OCI-LY1 (cell line): ENCODE measurements at regions not wholly inside any gene's neighbourhood (a gene's known extent, or its start where the extent isn't known, plus 50 kb on each side); places are given as distances from the start of the nearest gene placed in this dataset.

Experiments used
- H2AFZ ChIP-seq: fragments of 200-600 bp; sonication (generic), shearing (Covaris generic); 2 replicates; pipeline ENCODE4 v1.6.0; 2014; ENCODE audit warnings: antibody characterized with exemption, mild to moderate bottlenecking, low read length
- H3F3A ChIP-seq: fragments of 200-600 bp; sonication (generic), shearing (Covaris generic); 2 replicates; pipeline ENCODE4 v1.6.0; 2014; ENCODE audit warnings: mild to moderate bottlenecking, antibody characterized with exemption, low read length, moderate library complexity; ENCODE audit not compliant: insufficient read depth
- H3K27ac ChIP-seq: fragments of 200-600 bp; sonication (generic); 2 replicates; pipeline ENCODE4 v1.5.1; 2014; ENCODE audit warnings: low read length, mixed run types, mild to moderate bottlenecking, low read depth; ENCODE audit not compliant: poor library complexity, severe bottlenecking
- H3K27me3 ChIP-seq: fragments of 200-600 bp; sonication (generic); 2 replicates; pipeline ENCODE4 v1.6.0; 2014; ENCODE audit warnings: antibody characterized with exemption, mild to moderate bottlenecking, low read length, moderate library complexity; ENCODE audit not compliant: insufficient read depth
- H3K36me3 ChIP-seq: fragments of 200-600 bp; sonication (generic); 2 replicates; pipeline ENCODE4 v1.6.1; 2014; ENCODE audit warnings: mild to moderate bottlenecking, antibody characterized with exemption, low read length, moderate library complexity, mixed read lengths; ENCODE audit not compliant: insufficient read depth
- H3K4me1 ChIP-seq: fragments of 200-600 bp; sonication (generic); 2 replicates; pipeline ENCODE4 v1.5.1; 2014; ENCODE audit warnings: mild to moderate bottlenecking, low read length, moderate library complexity; ENCODE audit not compliant: insufficient read depth, severe bottlenecking
- H3K4me2 ChIP-seq: fragments of 200-600 bp; sonication (generic), shearing (Covaris generic); 2 replicates; pipeline ENCODE4 v1.6.1; 2014; ENCODE audit warnings: low read length
- H3K4me3 ChIP-seq: fragments of 200-600 bp; sonication (generic); 2 replicates; pipeline ENCODE4 v1.5.1; 2014; ENCODE audit warnings: low read length, low read depth, mild to moderate bottlenecking, mixed read lengths; ENCODE audit not compliant: poor library complexity, severe bottlenecking
- H3K79me2 ChIP-seq: fragments of 200-600 bp; shearing (Covaris generic); 2 replicates; pipeline ENCODE4 v1.6.1; 2016; ENCODE audit warnings: mixed run types, low read length, mixed read lengths; ENCODE audit not compliant: insufficient read depth
- H3K9ac ChIP-seq: fragments of 200-600 bp; sonication (generic), shearing (Covaris generic); 2 replicates; pipeline ENCODE4 v1.6.1; 2014; ENCODE audit warnings: mild to moderate bottlenecking, low read length, mixed read lengths
- H3K9me2 ChIP-seq: fragments of 200-600 bp; sonication (generic), shearing (Covaris generic); 2 replicates; pipeline ENCODE4 v1.6.1; 2014; ENCODE audit warnings: low read depth, mild to moderate bottlenecking, low read length, mixed read lengths
- H3K9me3 ChIP-seq: fragments of 200-600 bp; shearing (Covaris generic); 2 replicates; pipeline ENCODE4 v1.6.1; 2014; ENCODE audit warnings: low read length, mixed read lengths
- H4K20me1 ChIP-seq: fragments of 200-600 bp; sonication (generic), shearing (Covaris generic); 2 replicates; pipeline ENCODE4 v1.6.0; 2016; ENCODE audit warnings: mild to moderate bottlenecking, low read length; ENCODE audit not compliant: insufficient read depth
- CTCF ChIP-seq: fragments of 200-600 bp; sonication (generic), shearing (Covaris generic); IDR thresholded peaks from 2 replicates; pipeline ENCODE4 v1.5.1; 2017; ENCODE audit warnings: mild to moderate bottlenecking, antibody characterized with exemption, low read length, moderate library complexity, mixed read lengths
- EZH2 ChIP-seq: fragments of 200-600 bp; sonication (generic), shearing (Covaris generic); IDR thresholded peaks from 2 replicates; pipeline ENCODE4 v1.8.0; 2017; ENCODE audit warnings: borderline replicate concordance, mixed run types, mild to moderate bottlenecking, antibody characterized with exemption, low read length, moderate library complexity, mixed read lengths

DNA sequence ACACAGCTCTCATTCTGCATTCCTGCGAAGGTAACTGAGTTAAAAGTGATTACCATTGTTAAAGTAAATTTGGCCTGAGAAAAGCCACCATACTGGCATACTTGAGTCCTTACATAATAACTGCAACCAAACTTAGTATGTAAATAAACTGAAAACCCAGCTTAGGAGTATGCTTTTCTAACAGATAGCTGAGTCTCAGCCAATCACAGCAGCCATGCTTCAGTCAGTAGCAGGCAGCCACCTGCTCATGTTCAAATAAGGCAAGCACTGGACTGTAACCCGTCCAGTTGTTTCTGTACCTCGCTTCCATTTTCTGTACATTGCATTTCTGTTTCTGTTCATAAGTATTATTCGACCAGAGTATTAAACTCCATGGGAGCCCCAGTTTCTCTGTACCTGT is 58.6 kb downstream of the GCNT4 start:
- H3K27ac ChIP-seq, result no peak overlapping the region
- H4K20me1 ChIP-seq, result no peaks in the 10 kb centered on the region
- no peaks in the 10 kb centered on the region for H3K79me2 ChIP-seq
- no peaks in the 10 kb centered on the region for H3F3A ChIP-seq
- no peak overlapping the region for H3K9ac ChIP-seq
- H3K9me2 ChIP-seq, result no peaks in the 10 kb centered on the region
- no peaks in the 10 kb centered on the region for H3K36me3 ChIP-seq
- H3K4me2 ChIP-seq, result no peak overlapping the region
- no peak overlapping the region for H3K4me3 ChIP-seq
- no peak overlapping the region for H2AFZ ChIP-seq
- no peaks in the 10 kb centered on the region for H3K27me3 ChIP-seq
- H3K9me3 ChIP-seq, result no peaks in the 10 kb centered on the region
- no peak for TF ChIP-seq CTCF
- TF ChIP-seq EZH2, result no peak
- no peaks in the 10 kb centered on the region for H3K4me1 ChIP-seq

GRCh38 chr5:74992791-74993190 is 59.6 kb downstream of the GCNT4 start:
- no peak overlapping the region for H3K4me2 ChIP-seq
- no peaks in the 10 kb centered on the region for H3F3A ChIP-seq
- H3K9ac ChIP-seq, result no peak overlapping the region
- H3K27me3 ChIP-seq, result no peaks in the 10 kb centered on the region
- no peaks in the 10 kb centered on the region for H3K4me1 ChIP-seq
- no peaks in the 10 kb centered on the region for H3K36me3 ChIP-seq
- no peaks in the 10 kb centered on the region for H4K20me1 ChIP-seq
- no peak overlapping the region for H3K4me3 ChIP-seq
- H3K79me2 ChIP-seq, result no peaks in the 10 kb centered on the region
- no peaks in the 10 kb centered on the region for H3K9me3 ChIP-seq
- no peak overlapping the region for H3K27ac ChIP-seq
- no peaks in the 10 kb centered on the region for H3K9me2 ChIP-seq
- no peak overlapping the region for H2AFZ ChIP-seq
- no peak for TF ChIP-seq CTCF
- no peak for TF ChIP-seq EZH2

DNA sequence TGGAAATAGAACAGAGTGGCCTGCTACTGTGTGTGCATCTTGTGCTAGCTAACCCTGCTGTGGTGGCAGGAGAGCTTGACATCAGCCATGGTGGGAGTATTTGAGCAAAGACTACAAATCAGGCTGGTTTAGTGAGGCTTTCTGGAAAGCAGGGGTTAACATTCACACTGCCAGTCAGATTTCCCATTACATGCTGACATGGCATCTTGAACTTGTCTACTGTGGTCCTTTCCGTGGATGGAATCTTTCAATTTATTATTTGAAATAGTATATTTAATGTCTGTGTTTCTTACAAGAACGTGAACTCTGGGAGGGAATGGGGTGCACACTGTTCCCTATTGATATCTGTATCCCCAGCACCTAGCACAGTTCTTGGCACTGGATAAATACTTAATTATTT is 60.8 kb downstream of the GCNT4 start:
- Histone ChIP-seq H3K9me2 (no peaks in the 10 kb centered on the region), H3K27me3 (no peaks in the 10 kb centered on the region), H3K79me2 (no peaks in the 10 kb centered on the region), H3K4me1 (no peaks in the 10 kb centered on the region), H3K9me3 (no peaks in the 10 kb centered on the region), H3K9ac (no peak overlapping the region), H3K4me3 (no peak overlapping the region), H3K4me2 (no peak overlapping the region), H3K36me3 (no peaks in the 10 kb centered on the region), H3F3A (no peaks in the 10 kb centered on the region), H4K20me1 (no peaks in the 10 kb centered on the region), H2AFZ (no peak overlapping the region), H3K27ac (no peak overlapping the region)
- TF ChIP-seq EZH2, result no peak

- no peak overlapping the region for H3K4me3 ChIP-seq
- H3K27me3 ChIP-seq, result no peaks in the 10 kb centered on the region
- no peak overlapping the region for H3K4me2 ChIP-seq
- H3K4me1 ChIP-seq, result no peaks in the 10 kb centered on the region
- H3K9ac ChIP-seq, result no peak overlapping the region
- no peaks in the 10 kb centered on the region for H3K79me2 ChIP-seq
- H3K9me3 ChIP-seq, result no peaks in the 10 kb centered on the region
- H3K9me2 ChIP-seq, result no peaks in the 10 kb centered on the region
- H3F3A ChIP-seq, result no peaks in the 10 kb centered on the region
- no peaks in the 10 kb centered on the region for H4K20me1 ChIP-seq
- H2AFZ ChIP-seq, result no peak overlapping the region
- no peak overlapping the region for H3K27ac ChIP-seq
- H3K36me3 ChIP-seq, result no peaks in the 10 kb centered on the region
- TF ChIP-seq EZH2, result no peak
- TF ChIP-seq CTCF, result no peak
Measured at GRCh38 chr5:74990194-74990593, 62.2 kb downstream of the GCNT4 start.
